ENCODE measurements at regions not wholly inside any gene's neighbourhood (a gene's known extent, or its start where the extent isn't known, plus 50 kb on each side); places are given as distances from the start of the nearest gene placed in this dataset.

GRCh38 chr7:416761-417624 is 102.7 kb downstream of the PDGFA start:
- Histone ChIP-seq H3K36me3 (ENCODE audit: control insufficient read depth, insufficient read depth, low read length) (no peaks in the 10 kb centered on the region), H3K4me3 (ENCODE audit: low read length) (no peak overlapping the region), H3K27ac (ENCODE audit: low read length) (no peak overlapping the region), H3K4me1 (ENCODE audit: control insufficient read depth, insufficient read depth, low read length) (no peaks in the 10 kb centered on the region), H3K9me3 (ENCODE audit: control insufficient read depth, insufficient read depth, low read length) (peaks cover 17% of the 10 kb centered on the region), H3K27me3 (ENCODE audit: control insufficient read depth, insufficient read depth, low read length) (no peaks in the 10 kb centered on the region)
- 92% methylated on average over 25 of the region's 25 CpGs for WGBS (ENCODE audit: insufficient coverage)
- DNase-seq, result no peak
- peaks cover 0 to 2% of the 10 kb centered on the region in 2 donors for H3K9me3 Mint-ChIP-seq
- no peaks in the 10 kb centered on the region for H3K27me3 Mint-ChIP-seq (ENCODE audit: low read depth in 2 of 2)
- TF ChIP-seq CTCF (IDR thresholded peaks at IDR 0.05), result no peak
- no peak overlapping the region for H3K27ac Mint-ChIP-seq
- no peak overlapping the region for H3K4me3 Mint-ChIP-seq
- intact Hi-C loops (cut with micrococcal nuclease), result no loop called here
- H3K4me1 Mint-ChIP-seq, result no peaks in the 10 kb centered on the region
- H3K36me3 Mint-ChIP-seq, result no peaks in the 10 kb centered on the region
- ATAC-seq, result no peak

GRCh38 chr7:417625-417889 is 102.1 kb downstream of the PDGFA start:
- no peak overlapping the region for H3K27ac ChIP-seq (ENCODE audit: low read length)
- H3K4me3 ChIP-seq (ENCODE audit: low read length), result no peak overlapping the region
- no peaks in the 10 kb centered on the region for H3K27me3 ChIP-seq (ENCODE audit: control insufficient read depth, insufficient read depth, low read length)
- no peaks in the 10 kb centered on the region for H3K4me1 Mint-ChIP-seq
- peaks cover 0 to 2% of the 10 kb centered on the region in 2 donors for H3K9me3 Mint-ChIP-seq
- no peak for ATAC-seq
- no peaks in the 10 kb centered on the region for H3K36me3 Mint-ChIP-seq
- intact Hi-C loops (cut with micrococcal nuclease), result no loop called here
- H3K27me3 Mint-ChIP-seq (ENCODE audit: low read depth in 2 of 2), result no peaks in the 10 kb centered on the region
- TF ChIP-seq CTCF (IDR thresholded peaks at IDR 0.05), result no peak
- H3K27ac Mint-ChIP-seq, result no peak overlapping the region
- H3K9me3 ChIP-seq (ENCODE audit: control insufficient read depth, insufficient read depth, low read length), result peaks cover 17% of the 10 kb centered on the region
- H3K4me3 Mint-ChIP-seq, result no peak overlapping the region
- over 99% methylated on average over 5 of the region's 5 CpGs for WGBS (ENCODE audit: insufficient coverage)
- no peaks in the 10 kb centered on the region for H3K4me1 ChIP-seq (ENCODE audit: control insufficient read depth, insufficient read depth, low read length)
- no peak for DNase-seq
- no peaks in the 10 kb centered on the region for H3K36me3 ChIP-seq (ENCODE audit: control insufficient read depth, insufficient read depth, low read length)

- TF ChIP-seq CTCF (IDR thresholded peaks at IDR 0.05), result no peak
- Histone ChIP-seq H3K4me1 (ENCODE audit: control insufficient read depth, insufficient read depth, low read length) (no peaks in the 10 kb centered on the region), H3K27ac (ENCODE audit: low read length) (no peak overlapping the region), H3K36me3 (ENCODE audit: control insufficient read depth, insufficient read depth, low read length) (no peaks in the 10 kb centered on the region), H3K4me3 (ENCODE audit: low read length) (no peak overlapping the region), H3K9me3 (ENCODE audit: control insufficient read depth, insufficient read depth, low read length) (peaks cover 17% of the 10 kb centered on the region), H3K27me3 (ENCODE audit: control insufficient read depth, insufficient read depth, low read length) (no peaks in the 10 kb centered on the region)
- no peak for DNase-seq
- Mint-ChIP-seq H3K27me3 (ENCODE audit: low read depth in 2 of 2) (no peaks in the 10 kb centered on the region), H3K27ac (no peak overlapping the region), H3K4me3 (no peak overlapping the region), H3K4me1 (no peaks in the 10 kb centered on the region), H3K9me3 (peaks cover 0 to 2% of the 10 kb centered on the region in 2 donors), H3K36me3 (no peaks in the 10 kb centered on the region)
- no peak for ATAC-seq
- intact Hi-C loops (cut with micrococcal nuclease), result no loop called here
- WGBS (ENCODE audit: insufficient coverage), result 87% methylated on average over 6 of the region's 7 CpGs
Measured at GRCh38 chr7:417973-418601, 101.6 kb downstream of the PDGFA start.

All from natural killer cell (primary cell).